Right lobe of liver (tissue), 4 donors: ENCODE measurements at regions not wholly inside any gene's neighbourhood (a gene's known extent, or its start where the extent isn't known, plus 50 kb on each side); places are given as distances from the start of the nearest gene placed in this dataset.

Experiments used
- CTCF ChIP-seq, 4 donors: fragments of 200-600 bp in 3 of 4; fragments of 450-650 bp in 1 of 4; IDR thresholded peaks; one replicate each; pipeline versions ENCODE4 v1.5.1 to v1.8.0; 2016 to 2022; ENCODE audit warnings: antibody characterized with exemption in 4 of 4, mild to moderate bottlenecking in 2 of 4
- POLR2A ChIP-seq: fragments of 450-650 bp; IDR thresholded peaks from one replicate; pipeline ENCODE4 v1.6.1; 2017; ENCODE audit warnings: antibody characterized with exemption, mild to moderate bottlenecking
- donor health status: DM: no; HTN: no; CAD: no.
- donor health status: DM: no; HTN: no; CAD: no.
- donor health status: DM: no; HTN: yes; CAD: no.

- TF ChIP-seq CTCF (IDR thresholded peaks at IDR 0.05) (no peak), POLR2A (no peak)
Observed at GRCh38 chr12:93087840-93088610, 158.9 kb upstream of the EEA1 start.
